Large intestine (tissue), 3 donors: ENCODE measurements at regions not wholly inside any gene's neighbourhood (a gene's known extent, or its start where the extent isn't known, plus 50 kb on each side); places are given as distances from the start of the nearest gene placed in this dataset.

ENCODE experiments used
- DNase-seq, 2 donors: peaks; one replicate each; pipeline versions ENCODE4 v3.0.0 to v3.0.0-alpha.2; 2013
- H3K27ac ChIP-seq: one replicate; pipeline ENCODE4 v1.5.1; 2013; ENCODE audit warnings: low read length
- H3K27me3 ChIP-seq: 2 replicates; pipeline ENCODE4 v1.6.1; 2013; ENCODE audit warnings: low read length; ENCODE audit not compliant: control insufficient read depth, insufficient read depth
- H3K36me3 ChIP-seq: 2 replicates; pipeline ENCODE4 v1.6.1; 2013; ENCODE audit warnings: low read length; ENCODE audit not compliant: control insufficient read depth, insufficient read depth
- H3K4me1 ChIP-seq: one replicate; pipeline ENCODE4 v1.6.1; 2013; ENCODE audit warnings: low read length; ENCODE audit not compliant: control insufficient read depth, insufficient read depth
- H3K4me3 ChIP-seq: one replicate; pipeline ENCODE4 v1.5.1; 2013; ENCODE audit warnings: low read length
- H3K9me3 ChIP-seq: one replicate; pipeline ENCODE4 v1.6.1; 2013; ENCODE audit warnings: mild to moderate bottlenecking, low read depth, low read length, moderate library complexity; ENCODE audit not compliant: control insufficient read depth
- WGBS: methylation state at CpG from one replicate; pipeline ENCODE4 v1.1.5; 2013; ENCODE audit warnings: low lambda C conversion rate; ENCODE audit not compliant: insufficient coverage; 5-methylcytosine and 5-hydroxymethylcytosine counted together

DNA sequence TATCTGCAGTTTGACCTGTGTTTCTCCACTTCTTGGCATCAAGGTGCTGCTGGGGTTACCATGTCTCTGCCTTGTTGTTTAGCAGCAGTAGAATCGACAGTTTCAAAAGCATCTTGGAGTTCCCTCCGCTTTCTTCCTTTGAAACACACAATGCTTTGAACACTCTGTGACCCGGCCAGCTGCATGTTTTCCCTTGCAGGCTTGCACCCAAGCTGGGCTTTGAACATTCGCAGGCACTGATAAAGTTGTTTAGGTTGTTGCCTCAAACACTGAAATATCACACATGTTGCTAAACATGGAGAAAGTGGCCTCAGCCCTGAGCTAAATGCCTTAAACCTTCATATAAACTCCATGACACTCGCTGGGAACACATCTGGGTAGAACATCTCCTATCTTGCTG is 251.7 kb downstream of the TSN start:
- Histone ChIP-seq H3K9me3 (no peaks in the 10 kb centered on the region), H3K27ac (no peak overlapping the region), H3K4me3 (no peak overlapping the region), H3K36me3 (no peaks in the 10 kb centered on the region), H3K27me3 (peaks cover 2% of the 10 kb centered on the region), H3K4me1 (no peaks in the 10 kb centered on the region)
- DNase-seq = no peak
- WGBS = no CpG with 5 or more reads among the region's 5 CpGs

DNA sequence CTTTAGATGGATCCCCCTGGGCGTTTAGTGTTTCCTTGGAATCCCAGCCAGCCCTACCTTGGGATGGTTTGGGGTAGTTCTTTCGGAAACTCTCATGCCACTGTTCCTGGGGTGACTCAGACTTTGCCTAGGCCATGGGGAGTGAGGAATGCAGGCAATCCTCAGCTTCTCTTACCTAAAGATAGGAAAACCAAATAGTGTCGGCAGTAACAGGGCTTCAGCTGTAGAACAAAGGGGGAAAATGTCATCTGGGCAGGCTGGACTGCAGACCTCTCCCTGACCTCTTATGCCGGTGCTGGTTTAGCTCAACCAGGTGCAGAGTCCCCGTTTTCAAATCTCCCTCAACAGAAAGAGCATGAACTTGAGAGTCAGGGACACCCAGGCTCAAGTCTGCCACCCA is 252.1 kb downstream of the TSN start:
- no peaks in the 10 kb centered on the region for H3K9me3 ChIP-seq
- H3K27ac ChIP-seq = no peak overlapping the region
- WGBS = no CpG with 5 or more reads among the region's 5 CpGs
- H3K36me3 ChIP-seq = no peaks in the 10 kb centered on the region
- H3K4me1 ChIP-seq = no peaks in the 10 kb centered on the region
- H3K27me3 ChIP-seq = peaks cover 2% of the 10 kb centered on the region
- DNase-seq = no peak
- no peak overlapping the region for H3K4me3 ChIP-seq

DNA sequence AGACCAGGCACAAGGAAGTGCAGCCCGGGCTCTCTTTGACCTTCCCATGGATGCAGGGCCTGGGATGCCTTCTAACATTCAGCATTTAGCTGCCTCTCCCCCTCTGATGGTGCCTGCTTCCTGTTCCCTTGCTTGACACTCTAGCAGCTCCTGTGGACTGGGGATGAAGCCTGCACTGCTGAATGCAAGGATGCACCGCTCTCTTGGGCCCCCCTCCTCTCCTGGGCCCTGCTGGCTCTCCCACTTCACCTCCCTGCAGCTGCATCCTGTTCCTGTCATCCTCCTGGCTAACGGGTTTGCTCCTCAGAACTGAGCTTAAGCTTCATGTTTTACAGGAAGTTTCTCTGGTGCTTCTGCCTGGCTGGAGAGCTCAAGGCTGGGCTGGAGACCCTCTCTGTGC is 254.1 kb downstream of the TSN start:
- Histone ChIP-seq H3K4me1 (no peaks in the 10 kb centered on the region), H3K27ac (no peak overlapping the region), H3K27me3 (peaks cover 2% of the 10 kb centered on the region), H3K9me3 (no peaks in the 10 kb centered on the region), H3K36me3 (no peaks in the 10 kb centered on the region), H3K4me3 (no peak overlapping the region)
- no CpG with 5 or more reads among the region's 3 CpGs for WGBS
- DNase-seq = no peak

DNA sequence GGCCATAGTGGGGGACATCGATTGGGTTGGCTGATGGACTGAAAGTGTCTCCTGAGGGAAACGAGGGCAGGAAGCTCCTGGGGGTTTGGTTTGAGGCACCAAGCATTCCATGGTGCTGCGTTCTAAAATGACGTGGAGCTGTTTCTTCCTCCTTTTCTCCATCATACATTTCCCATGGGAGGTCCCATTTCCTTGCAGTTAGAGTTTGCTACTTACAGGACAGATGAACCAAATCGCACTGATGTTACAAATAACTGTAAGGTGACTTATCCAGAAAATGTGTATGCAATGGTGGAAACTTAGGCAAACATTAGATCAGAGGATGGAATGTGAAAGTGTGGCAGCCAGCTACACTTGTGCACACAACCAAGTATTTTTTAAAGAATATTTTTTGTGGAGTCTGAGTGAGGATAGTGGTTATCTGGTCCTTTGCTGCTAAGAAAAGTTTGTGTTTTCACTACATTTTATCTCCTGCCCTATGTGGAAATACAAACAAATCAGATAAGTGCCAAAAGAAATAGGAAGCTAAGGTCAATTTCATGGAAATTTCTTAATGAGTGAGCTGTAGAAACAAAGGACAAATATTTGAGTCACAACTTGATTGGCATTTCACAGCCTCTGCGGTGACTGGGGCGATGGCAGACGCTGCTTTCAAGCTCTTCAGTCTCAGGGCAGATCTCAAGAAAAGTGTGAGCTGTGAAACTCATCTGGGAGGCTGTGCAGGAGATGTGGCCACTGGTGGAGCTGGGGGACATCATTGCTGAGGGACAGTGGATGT is 256.2 kb downstream of the TSN start:
- no CpG with 5 or more reads among the region's 8 CpGs for WGBS
- no peaks in the 10 kb centered on the region for H3K9me3 ChIP-seq
- H3K27me3 ChIP-seq = peaks cover 2% of the 10 kb centered on the region
- H3K36me3 ChIP-seq = no peaks in the 10 kb centered on the region
- DNase-seq = no peak
- H3K4me1 ChIP-seq = no peaks in the 10 kb centered on the region
- no peak overlapping the region for H3K4me3 ChIP-seq
- no peak overlapping the region for H3K27ac ChIP-seq

DNA sequence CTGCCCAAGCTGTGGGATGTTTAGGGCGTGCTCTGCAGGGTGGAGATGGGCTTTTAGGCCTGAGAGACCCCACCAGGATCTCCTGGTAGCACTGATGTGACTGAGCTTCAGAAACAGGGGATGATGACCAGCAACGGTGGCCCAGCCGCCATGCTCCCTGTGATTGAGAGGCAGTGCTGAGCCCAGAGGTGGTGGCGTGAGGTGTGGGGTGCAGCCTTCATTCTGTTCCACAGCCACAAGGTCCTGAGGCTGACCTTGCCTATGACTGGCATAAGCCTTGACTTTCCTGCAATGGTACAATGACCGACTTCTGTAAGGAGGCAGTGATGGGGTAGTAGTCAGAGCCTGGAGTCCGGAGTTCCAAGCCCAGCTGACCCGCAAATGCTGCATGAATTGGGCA is 263.3 kb downstream of the TSN start:
- no peaks in the 10 kb centered on the region for H3K27me3 ChIP-seq
- H3K4me1 ChIP-seq = peaks cover 14% of the 10 kb centered on the region
- H3K9me3 ChIP-seq = no peaks in the 10 kb centered on the region
- no peak overlapping the region for H3K4me3 ChIP-seq
- H3K36me3 ChIP-seq = no peaks in the 10 kb centered on the region
- DNase-seq = no peak
- no CpG with 5 or more reads among the region's 7 CpGs for WGBS
- H3K27ac ChIP-seq = no peak overlapping the region

DNA sequence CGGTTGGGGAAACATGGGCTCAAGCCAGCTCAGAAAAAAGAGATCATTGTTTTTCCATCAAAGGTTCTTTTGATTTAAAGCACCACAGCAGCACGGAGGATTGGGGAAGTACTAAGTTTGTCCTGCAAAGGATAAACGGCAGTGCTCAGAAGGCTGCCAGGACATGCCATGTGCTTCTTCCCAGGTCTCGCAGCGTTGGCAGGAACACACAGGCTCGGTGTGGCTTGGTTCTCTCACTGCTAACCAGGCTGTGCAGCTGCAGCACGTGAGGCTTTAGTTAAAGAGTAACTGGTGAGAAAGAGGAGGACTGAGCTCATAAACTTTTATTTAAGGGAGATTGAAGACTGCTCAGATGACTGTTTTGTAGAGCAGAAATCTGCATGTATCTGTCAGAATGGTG is 264.3 kb downstream of the TSN start:
- Histone ChIP-seq H3K36me3 (no peaks in the 10 kb centered on the region), H3K4me1 (peaks cover 14% of the 10 kb centered on the region), H3K4me3 (no peak overlapping the region), H3K27me3 (no peaks in the 10 kb centered on the region), H3K27ac (no peak overlapping the region), H3K9me3 (no peaks in the 10 kb centered on the region)
- DNase-seq = peak; percentile 69 to 80
- whole genome bisulfite sequencing = no CpG with 5 or more reads among the region's 7 CpGs

DNA sequence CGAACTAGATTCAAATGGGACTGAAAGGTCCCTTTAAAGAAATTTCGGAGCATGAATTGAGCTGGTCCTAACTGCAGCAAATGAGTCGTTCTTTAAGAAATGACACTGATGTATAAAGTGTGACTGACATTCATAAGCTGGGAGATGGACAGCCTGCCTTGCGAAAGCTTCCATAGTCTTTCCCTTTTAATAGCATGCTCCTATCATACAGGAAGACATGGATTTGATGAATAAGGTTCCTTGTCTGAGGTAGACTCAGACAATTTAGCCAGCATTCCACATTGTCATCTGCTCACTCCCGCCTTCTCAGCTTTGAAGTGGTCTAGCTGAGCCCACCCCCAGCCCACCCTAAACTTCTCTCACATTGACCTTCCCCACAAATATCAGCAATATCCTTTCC is 264.9 kb downstream of the TSN start:
- Histone ChIP-seq H3K4me1 (peaks cover 14% of the 10 kb centered on the region), H3K9me3 (no peaks in the 10 kb centered on the region), H3K27me3 (no peaks in the 10 kb centered on the region), H3K27ac (no peak overlapping the region), H3K36me3 (no peaks in the 10 kb centered on the region), H3K4me3 (no peak overlapping the region)
- DNase-seq = no peak
- WGBS = 80% methylated on average over 3 of the region's 5 CpGs

DNA sequence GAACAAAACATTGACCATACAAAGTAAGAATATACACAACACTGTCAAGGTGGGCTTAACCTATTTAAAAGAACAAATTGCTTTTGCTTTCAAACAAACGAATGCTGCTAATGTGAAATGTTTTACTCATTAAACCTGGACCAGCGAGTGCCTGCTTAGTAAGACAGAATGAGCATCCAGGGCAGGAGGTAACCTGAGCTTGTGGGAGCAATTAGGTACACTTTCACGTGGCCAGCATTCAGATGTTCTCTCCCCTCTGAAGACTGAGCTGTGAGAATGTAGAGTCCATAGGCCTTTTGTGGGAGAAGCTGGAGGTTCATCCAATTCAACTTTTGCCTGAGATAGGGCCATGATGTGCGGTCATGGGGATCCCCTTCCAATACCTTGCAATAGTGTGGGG is 266.5 kb downstream of the TSN start:
- H3K36me3 ChIP-seq = no peaks in the 10 kb centered on the region

DNA sequence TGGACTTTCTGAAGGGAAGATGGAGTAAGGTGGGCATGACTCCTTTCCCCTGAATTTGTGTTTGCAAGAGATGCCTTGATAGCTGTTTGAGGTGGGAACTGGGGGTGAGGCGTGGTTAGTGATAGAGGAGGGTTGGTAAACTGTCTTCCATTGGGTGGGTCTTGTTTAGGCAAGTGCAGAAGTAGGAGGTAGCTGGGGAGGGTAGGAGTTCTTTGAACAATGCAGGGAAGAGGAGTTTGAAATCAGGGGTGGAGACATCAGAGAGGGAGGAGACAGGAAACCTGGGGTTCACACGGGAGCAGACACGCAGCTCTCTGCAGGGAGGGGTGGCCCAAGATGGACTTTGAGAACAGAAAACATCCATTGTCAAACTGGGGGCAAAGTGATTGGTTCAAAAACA is 267.1 kb downstream of the TSN start:
- no peaks in the 10 kb centered on the region for H3K36me3 ChIP-seq
- no peak overlapping the region for H3K4me3 ChIP-seq
- no peak overlapping the region for H3K27ac ChIP-seq
- H3K4me1 ChIP-seq = peaks cover 14% of the 10 kb centered on the region
- H3K27me3 ChIP-seq = no peaks in the 10 kb centered on the region
- no peaks in the 10 kb centered on the region for H3K9me3 ChIP-seq
- DNase-seq = no peak
- WGBS = 83% methylated on average over 1 of the region's 3 CpGs

More for the DNA sequence above, 266.5 kb downstream of the TSN start:
- H3K27ac ChIP-seq = no peak overlapping the region
- no peak for DNase-seq
- no peaks in the 10 kb centered on the region for H3K27me3 ChIP-seq
- WGBS = 100% methylated on average over 1 of the region's 4 CpGs
- H3K4me1 ChIP-seq = peaks cover 14% of the 10 kb centered on the region
- H3K4me3 ChIP-seq = no peak overlapping the region
- H3K9me3 ChIP-seq = no peaks in the 10 kb centered on the region

DNA sequence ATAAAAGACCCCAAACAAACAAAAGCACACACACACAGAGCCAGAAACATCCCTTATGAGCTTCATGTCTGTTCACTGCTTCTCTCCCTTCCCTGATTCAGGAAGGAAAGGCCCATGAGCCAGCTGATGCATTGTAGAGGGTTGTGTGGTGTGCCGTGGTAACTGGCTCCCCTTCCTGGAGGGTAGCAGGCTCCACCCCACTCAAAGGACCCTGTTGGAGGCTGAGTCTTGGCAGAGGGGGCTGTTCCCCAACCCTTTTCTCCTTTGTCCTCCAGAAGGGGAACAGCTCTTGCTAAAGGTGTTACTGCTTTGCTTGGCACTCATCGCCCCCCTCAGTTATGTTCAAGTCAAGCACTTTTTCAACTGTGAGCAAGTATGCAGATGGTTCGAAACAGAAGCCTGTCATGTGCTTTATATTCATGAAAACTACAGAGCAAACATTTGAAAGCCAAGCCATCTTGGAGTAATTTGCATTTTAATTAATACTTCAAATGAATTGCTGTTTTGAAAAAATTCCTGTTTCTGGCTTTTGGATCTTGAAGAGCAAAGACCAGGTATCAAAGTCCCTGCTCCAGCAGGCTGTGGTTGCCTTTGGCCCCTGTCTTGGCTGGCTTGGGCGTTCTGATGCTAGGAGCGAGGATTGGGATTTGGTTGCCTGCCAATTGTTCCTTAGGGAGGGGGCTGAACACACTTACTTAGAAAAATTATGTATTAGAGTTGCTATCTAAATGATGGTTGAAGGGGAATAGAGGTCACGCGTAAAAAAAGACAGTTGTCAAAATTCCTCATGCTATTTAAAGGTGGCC is 267.8 kb downstream of the TSN start:
- peaks cover 14% of the 10 kb centered on the region for H3K4me1 ChIP-seq
- H3K4me3 ChIP-seq = no peak overlapping the region
- H3K9me3 ChIP-seq = no peaks in the 10 kb centered on the region
- H3K36me3 ChIP-seq = no peaks in the 10 kb centered on the region
- H3K27me3 ChIP-seq = no peaks in the 10 kb centered on the region
- no peak overlapping the region for H3K27ac ChIP-seq
- no peak for DNase-seq
- no CpG with 5 or more reads among the region's 7 CpGs for WGBS
